ENCODE measurements at regions not wholly inside any gene's neighbourhood (a gene's known extent, or its start where the extent isn't known, plus 50 kb on each side); places are given as distances from the start of the nearest gene placed in this dataset.

DNA sequence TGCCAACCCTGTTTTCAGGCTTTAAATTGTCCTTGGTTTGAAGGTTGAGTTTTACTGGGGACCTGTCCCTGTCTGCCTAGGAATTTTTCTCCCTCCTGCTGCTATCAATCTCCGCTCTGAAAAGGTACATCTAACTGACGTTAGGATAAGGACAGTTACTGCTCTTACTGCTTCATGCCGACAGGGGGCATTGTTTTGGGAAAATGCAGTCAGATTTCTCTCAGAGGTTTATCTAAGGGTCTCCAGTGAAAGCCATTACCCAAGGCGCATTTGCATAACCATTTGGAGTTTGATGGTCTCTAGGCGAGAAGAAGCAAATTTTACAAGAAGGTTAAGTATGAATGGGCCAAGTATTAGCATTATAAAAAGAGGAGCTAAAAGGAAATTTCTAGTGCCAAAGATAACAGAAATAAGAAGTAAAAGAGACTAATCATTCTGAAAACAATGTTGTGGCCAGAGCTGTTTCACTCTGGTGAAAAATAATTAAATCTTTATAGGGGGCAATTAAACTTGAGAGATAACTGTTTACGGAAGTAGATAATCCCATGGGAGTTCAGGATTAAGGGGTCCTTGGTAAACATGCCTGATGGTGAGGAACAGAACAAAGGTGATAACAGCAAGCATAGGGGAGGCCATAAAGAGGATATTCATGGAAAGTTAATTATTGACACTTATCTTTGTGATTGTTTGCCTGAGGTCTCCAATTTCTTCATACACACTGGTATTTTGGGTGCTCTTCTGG lies 605.0 kb downstream of the MTRR start:
- H3K4me1 ChIP-seq (ENCODE audit: control insufficient read depth in 1 of 2, insufficient read depth in 2 of 2, low read length in 2 of 2), result no peaks in the 10 kb centered on the region

DNA sequence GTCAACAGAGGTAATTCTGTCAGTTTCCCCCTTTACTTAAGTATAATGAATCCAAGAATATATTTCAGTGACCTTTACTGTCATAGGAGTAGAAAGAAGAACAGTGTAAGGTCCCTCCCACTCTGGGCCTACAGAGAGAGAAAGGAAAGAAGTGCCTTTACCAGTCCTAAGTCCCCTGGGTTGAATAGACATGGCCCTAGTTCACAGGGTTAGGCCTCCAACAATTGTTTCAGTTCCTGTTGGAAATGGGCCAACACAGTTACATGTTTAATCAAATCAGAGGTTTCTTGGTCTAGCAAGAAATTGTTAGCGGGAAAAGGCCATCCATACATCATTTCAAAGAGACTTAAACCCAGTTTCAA lies 605.6 kb downstream of the MTRR start:
- Histone ChIP-seq H3K4me1 (ENCODE audit: control insufficient read depth in 1 of 2, insufficient read depth in 2 of 2, low read length in 2 of 2) (no peaks in the 10 kb centered on the region), H3K4me3 (ENCODE audit: low read depth in 1 of 2, low read length in 2 of 2) (no peak overlapping the region), H3K9me3 (ENCODE audit: control insufficient read depth in 1 of 2, low read length in 2 of 2) (peaks cover 0 to 5% of the 10 kb centered on the region in 2 donors), H3K27me3 (ENCODE audit: low read depth, low read length) (no peaks in the 10 kb centered on the region), H3K27ac (ENCODE audit: low read length) (no peak overlapping the region), H3K36me3 (ENCODE audit: control insufficient read depth in 1 of 2, insufficient read depth in 2 of 2, low read length in 2 of 2) (no peaks in the 10 kb centered on the region)

More for the DNA sequence above, 605.0 kb downstream of the MTRR start:
- no peaks in the 10 kb centered on the region for H3K27me3 ChIP-seq (ENCODE audit: low read depth, low read length)
- peaks cover 0 to 5% of the 10 kb centered on the region in 2 donors for H3K9me3 ChIP-seq (ENCODE audit: control insufficient read depth in 1 of 2, low read length in 2 of 2)
- H3K4me3 ChIP-seq (ENCODE audit: low read depth in 1 of 2, low read length in 2 of 2), result no peak overlapping the region
- no peak overlapping the region for H3K27ac ChIP-seq (ENCODE audit: low read length)
- H3K36me3 ChIP-seq (ENCODE audit: control insufficient read depth in 1 of 2, insufficient read depth in 2 of 2, low read length in 2 of 2), result no peaks in the 10 kb centered on the region

DNA sequence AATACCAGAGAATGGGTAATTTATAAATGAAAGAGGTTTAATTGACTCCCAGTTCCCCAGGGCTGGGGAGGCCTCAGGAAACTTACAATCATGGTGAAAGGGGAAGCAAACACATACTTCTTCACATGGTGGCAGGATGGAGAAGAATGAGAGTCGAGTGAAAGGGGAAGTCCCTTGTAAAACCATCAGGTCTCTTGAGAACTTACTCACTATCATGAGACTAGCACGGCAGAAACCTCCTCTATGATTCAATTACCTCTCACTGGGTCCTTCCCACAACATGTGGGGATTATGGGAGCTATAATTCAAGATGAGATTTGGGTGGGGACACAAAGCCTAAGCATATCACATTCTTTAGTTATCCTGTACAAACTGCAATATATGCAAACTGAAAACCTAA lies 609.4 kb downstream of the MTRR start:
- Histone ChIP-seq H3K36me3 (ENCODE audit: control insufficient read depth in 1 of 2, insufficient read depth in 2 of 2, low read length in 2 of 2) (no peaks in the 10 kb centered on the region), H3K4me3 (ENCODE audit: low read depth in 1 of 2, low read length in 2 of 2) (no peak overlapping the region), H3K9me3 (ENCODE audit: control insufficient read depth in 1 of 2, low read length in 2 of 2) (no peaks in the 10 kb centered on the region), H3K27ac (ENCODE audit: low read length) (no peak overlapping the region), H3K4me1 (ENCODE audit: control insufficient read depth in 1 of 2, insufficient read depth in 2 of 2, low read length in 2 of 2) (no peaks in the 10 kb centered on the region), H3K27me3 (ENCODE audit: low read depth, low read length) (no peaks in the 10 kb centered on the region)

GRCh38 chr5:8481007-8481406 lies 612.1 kb downstream of the MTRR start:
- Histone ChIP-seq H3K9me3 (ENCODE audit: control insufficient read depth in 1 of 2, low read length in 2 of 2) (no peaks in the 10 kb centered on the region), H3K4me3 (ENCODE audit: low read depth in 1 of 2, low read length in 2 of 2) (no peak overlapping the region), H3K36me3 (ENCODE audit: control insufficient read depth in 1 of 2, insufficient read depth in 2 of 2, low read length in 2 of 2) (no peaks in the 10 kb centered on the region), H3K4me1 (ENCODE audit: control insufficient read depth in 1 of 2, insufficient read depth in 2 of 2, low read length in 2 of 2) (no peaks in the 10 kb centered on the region), H3K27ac (ENCODE audit: low read length) (no peak overlapping the region), H3K27me3 (ENCODE audit: low read depth, low read length) (no peaks in the 10 kb centered on the region)

DNA sequence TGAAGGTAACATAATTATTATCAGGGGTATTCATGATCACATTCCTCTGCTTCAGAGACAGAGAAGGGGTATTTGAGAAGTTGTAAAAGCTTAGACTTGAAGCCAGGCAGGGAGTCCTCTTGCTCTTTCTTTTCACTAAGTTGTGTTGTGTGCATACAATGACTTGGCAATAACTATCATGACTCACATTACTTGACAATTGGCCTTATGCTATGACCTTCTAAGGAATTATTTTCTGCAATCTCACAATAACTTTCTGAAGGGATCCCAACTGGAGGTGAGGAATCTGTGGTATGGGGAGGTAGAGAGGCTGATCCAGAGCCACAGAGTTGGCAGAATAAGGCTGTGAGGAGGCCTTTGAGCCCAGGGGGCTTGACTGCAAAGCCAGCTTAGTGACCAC lies 622.3 kb downstream of the MTRR start:
- Histone ChIP-seq H3K9me3 (ENCODE audit: control insufficient read depth in 1 of 2, low read length in 2 of 2) (peaks cover 0 to 9% of the 10 kb centered on the region in 2 donors), H3K4me1 (ENCODE audit: control insufficient read depth in 1 of 2, insufficient read depth in 2 of 2, low read length in 2 of 2) (no peaks in the 10 kb centered on the region), H3K27me3 (ENCODE audit: low read depth, low read length) (no peaks in the 10 kb centered on the region), H3K36me3 (ENCODE audit: control insufficient read depth in 1 of 2, insufficient read depth in 2 of 2, low read length in 2 of 2) (no peaks in the 10 kb centered on the region), H3K4me3 (ENCODE audit: low read depth in 1 of 2, low read length in 2 of 2) (no peak overlapping the region), H3K27ac (ENCODE audit: low read length) (no peak overlapping the region)

- Histone ChIP-seq H3K4me3 (ENCODE audit: low read depth in 1 of 2, low read length in 2 of 2) (no peak overlapping the region), H3K27me3 (ENCODE audit: low read depth, low read length) (no peaks in the 10 kb centered on the region), H3K4me1 (ENCODE audit: control insufficient read depth in 1 of 2, insufficient read depth in 2 of 2, low read length in 2 of 2) (no peaks in the 10 kb centered on the region), H3K36me3 (ENCODE audit: control insufficient read depth in 1 of 2, insufficient read depth in 2 of 2, low read length in 2 of 2) (no peaks in the 10 kb centered on the region), H3K9me3 (ENCODE audit: control insufficient read depth in 1 of 2, low read length in 2 of 2) (peaks cover 0 to 20% of the 10 kb centered on the region in 2 donors), H3K27ac (ENCODE audit: low read length) (no peak overlapping the region)
Observed at GRCh38 chr5:8493176-8493575, 624.2 kb downstream of the MTRR start.

DNA sequence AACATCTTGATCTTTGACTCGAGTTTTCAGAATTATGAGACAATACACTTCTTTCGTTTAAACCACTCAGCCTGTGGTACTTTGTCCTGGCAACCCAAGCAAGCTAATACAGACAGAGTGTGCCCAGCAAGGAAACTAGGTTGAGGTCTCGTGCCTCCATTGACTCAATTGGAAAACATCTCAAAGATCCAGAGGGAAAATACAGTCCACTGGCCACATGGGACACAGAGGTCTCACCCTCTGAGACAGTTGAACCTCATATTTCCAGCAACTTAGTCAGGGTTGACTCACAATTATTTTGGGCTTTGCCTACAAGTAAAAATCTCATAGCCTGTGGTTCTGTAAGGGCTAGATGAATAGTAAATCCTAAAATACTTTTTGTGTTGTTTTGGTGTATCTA lies 631.5 kb downstream of the MTRR start:
- H3K36me3 ChIP-seq (ENCODE audit: control insufficient read depth in 1 of 2, insufficient read depth in 2 of 2, low read length in 2 of 2), result no peaks in the 10 kb centered on the region
- H3K4me3 ChIP-seq (ENCODE audit: low read depth in 1 of 2, low read length in 2 of 2), result no peak overlapping the region
- peaks cover 3 to 15% of the 10 kb centered on the region in 2 donors for H3K9me3 ChIP-seq (ENCODE audit: control insufficient read depth in 1 of 2, low read length in 2 of 2)
- no peaks in the 10 kb centered on the region for H3K4me1 ChIP-seq (ENCODE audit: control insufficient read depth in 1 of 2, insufficient read depth in 2 of 2, low read length in 2 of 2)
- H3K27me3 ChIP-seq (ENCODE audit: low read depth, low read length), result no peaks in the 10 kb centered on the region
- H3K27ac ChIP-seq (ENCODE audit: low read length), result no peak overlapping the region

- Histone ChIP-seq H3K36me3 (ENCODE audit: control insufficient read depth in 1 of 2, insufficient read depth in 2 of 2, low read length in 2 of 2) (no peaks in the 10 kb centered on the region), H3K27me3 (ENCODE audit: low read depth, low read length) (no peaks in the 10 kb centered on the region), H3K27ac (ENCODE audit: low read length) (no peak overlapping the region), H3K4me3 (ENCODE audit: low read depth in 1 of 2, low read length in 2 of 2) (no peak overlapping the region), H3K4me1 (ENCODE audit: control insufficient read depth in 1 of 2, insufficient read depth in 2 of 2, low read length in 2 of 2) (no peaks in the 10 kb centered on the region), H3K9me3 (ENCODE audit: control insufficient read depth in 1 of 2, low read length in 2 of 2) (no peaks in the 10 kb centered on the region)
Observed at GRCh38 chr5:8505196-8505595, 636.2 kb downstream of the MTRR start.

- Histone ChIP-seq H3K27ac (ENCODE audit: low read length) (no peak overlapping the region), H3K9me3 (ENCODE audit: control insufficient read depth in 1 of 2, low read length in 2 of 2) (no peaks in the 10 kb centered on the region), H3K4me3 (ENCODE audit: low read depth in 1 of 2, low read length in 2 of 2) (no peak overlapping the region), H3K36me3 (ENCODE audit: control insufficient read depth in 1 of 2, insufficient read depth in 2 of 2, low read length in 2 of 2) (no peaks in the 10 kb centered on the region), H3K27me3 (ENCODE audit: low read depth, low read length) (no peaks in the 10 kb centered on the region), H3K4me1 (ENCODE audit: control insufficient read depth in 1 of 2, insufficient read depth in 2 of 2, low read length in 2 of 2) (no peaks in the 10 kb centered on the region)
Observed at GRCh38 chr5:8508231-8508630, 639.3 kb downstream of the MTRR start.

DNA sequence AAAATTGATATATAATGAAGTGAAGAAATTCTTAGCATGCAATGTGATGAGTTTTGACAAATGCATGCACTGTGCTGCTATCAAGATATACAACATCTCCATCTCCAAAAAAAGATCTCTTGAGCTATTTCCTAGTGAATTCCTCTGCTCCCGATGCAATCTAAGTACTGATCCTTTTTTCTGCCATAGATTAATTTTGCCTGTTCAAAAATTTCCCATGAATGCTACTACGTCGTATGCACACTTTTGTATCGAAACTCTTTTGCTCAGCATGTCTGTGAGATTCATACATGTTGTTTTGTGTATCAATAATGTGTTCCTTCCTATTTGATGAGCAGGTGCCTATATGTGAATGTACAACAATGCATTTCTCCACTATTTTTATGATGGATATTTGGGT lies 647.4 kb downstream of the MTRR start:
- H3K27ac ChIP-seq (ENCODE audit: low read length), result no peak overlapping the region
- no peaks in the 10 kb centered on the region for H3K36me3 ChIP-seq (ENCODE audit: control insufficient read depth in 1 of 2, insufficient read depth in 2 of 2, low read length in 2 of 2)
- H3K4me3 ChIP-seq (ENCODE audit: low read depth in 1 of 2, low read length in 2 of 2), result no peak overlapping the region
- no peaks in the 10 kb centered on the region for H3K27me3 ChIP-seq (ENCODE audit: low read depth, low read length)
- H3K9me3 ChIP-seq (ENCODE audit: control insufficient read depth in 1 of 2, low read length in 2 of 2), result no peaks in the 10 kb centered on the region
- H3K4me1 ChIP-seq (ENCODE audit: control insufficient read depth in 1 of 2, insufficient read depth in 2 of 2, low read length in 2 of 2), result no peaks in the 10 kb centered on the region

DNA sequence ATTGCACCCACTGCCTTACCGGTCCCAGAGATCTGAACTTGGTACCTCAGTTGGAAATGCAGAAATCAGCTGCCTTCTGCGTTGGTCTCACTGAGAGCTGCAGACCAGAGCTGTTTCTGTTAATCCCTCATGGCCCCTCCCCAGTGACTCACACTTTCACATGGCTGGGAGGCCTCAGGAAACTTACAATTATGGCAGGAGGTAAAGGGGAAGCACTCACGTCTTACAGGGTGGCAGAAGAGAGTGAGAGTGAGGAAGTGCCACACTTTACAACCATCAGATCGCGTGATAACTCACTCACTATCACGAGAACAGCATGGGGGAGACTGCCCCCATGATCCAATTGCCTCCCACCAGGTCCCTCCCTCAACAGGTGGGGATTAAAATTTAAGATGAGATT lies 648.5 kb downstream of the MTRR start:
- no peaks in the 10 kb centered on the region for H3K27me3 ChIP-seq (ENCODE audit: low read depth, low read length)
- H3K4me1 ChIP-seq (ENCODE audit: control insufficient read depth in 1 of 2, insufficient read depth in 2 of 2, low read length in 2 of 2), result no peaks in the 10 kb centered on the region
- no peak overlapping the region for H3K27ac ChIP-seq (ENCODE audit: low read length)
- no peak overlapping the region for H3K4me3 ChIP-seq (ENCODE audit: low read depth in 1 of 2, low read length in 2 of 2)
- H3K36me3 ChIP-seq (ENCODE audit: control insufficient read depth in 1 of 2, insufficient read depth in 2 of 2, low read length in 2 of 2), result no peaks in the 10 kb centered on the region
- no peaks in the 10 kb centered on the region for H3K9me3 ChIP-seq (ENCODE audit: control insufficient read depth in 1 of 2, low read length in 2 of 2)

DNA sequence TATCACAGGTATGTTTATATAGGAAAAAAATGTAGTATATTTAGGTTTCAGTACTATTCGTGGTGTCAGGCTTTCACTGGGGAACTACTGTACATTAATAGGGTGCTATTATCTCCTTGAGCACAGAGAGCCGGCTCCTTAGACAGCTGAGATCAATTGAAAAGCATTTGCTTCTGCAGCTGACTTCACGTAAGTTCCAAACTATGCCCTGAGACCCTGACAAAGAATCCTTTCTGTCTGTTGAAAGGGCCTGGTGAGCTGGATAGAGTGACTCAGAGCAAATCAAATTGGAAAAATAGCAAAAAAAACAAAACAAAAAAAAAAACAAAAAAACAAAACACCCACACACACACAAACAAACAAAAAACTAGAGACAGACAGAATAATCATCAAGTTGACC lies 652.0 kb downstream of the MTRR start:
- no peaks in the 10 kb centered on the region for H3K36me3 ChIP-seq (ENCODE audit: control insufficient read depth in 1 of 2, insufficient read depth in 2 of 2, low read length in 2 of 2)
- no peaks in the 10 kb centered on the region for H3K9me3 ChIP-seq (ENCODE audit: control insufficient read depth in 1 of 2, low read length in 2 of 2)
- H3K27ac ChIP-seq (ENCODE audit: low read length), result no peak overlapping the region
- no peaks in the 10 kb centered on the region for H3K4me1 ChIP-seq (ENCODE audit: control insufficient read depth in 1 of 2, insufficient read depth in 2 of 2, low read length in 2 of 2)
- H3K4me3 ChIP-seq (ENCODE audit: low read depth in 1 of 2, low read length in 2 of 2), result no peak overlapping the region
- no peaks in the 10 kb centered on the region for H3K27me3 ChIP-seq (ENCODE audit: low read depth, low read length)
